Heart left ventricle (tissue), 16 donors: ENCODE measurements at regions not wholly inside any gene's neighbourhood (a gene's known extent, or its start where the extent isn't known, plus 50 kb on each side); places are given as distances from the start of the nearest gene placed in this dataset.

Experiments used
- ATAC-seq, 4 donors: fragments of 200-7000 bp; cut with Tn5 transposase; one replicate each; pipeline ENCODE4 v1.9.1; 2020 to 2022; ENCODE audit warnings: moderate library complexity in 4 of 4, mild to moderate bottlenecking in 3 of 4, moderate number of reproducible peaks in 1 of 4
- DNase-seq, 5 donors: peaks; one replicate each; pipeline ENCODE4 v3.0.0-alpha.2; 2020
- H3K27ac ChIP-seq, 12 donors: fragments of 200-600 bp; sonication (generic) in 4 of 12; one replicate each; pipeline versions ENCODE4 v1.5.0 to v1.8.0; 2016 to 2022; ENCODE audit warnings: mild to moderate bottlenecking in 2 of 12
- H3K27me3 ChIP-seq, 9 donors: fragments of 200-600 bp; sonication (generic) in 2 of 9; one replicate each; pipeline versions ENCODE4 v1.5.1 to v1.8.0; 2016 to 2022; ENCODE audit warnings: mild to moderate bottlenecking in 3 of 9
- H3K36me3 ChIP-seq, 9 donors: fragments of 200-600 bp; sonication (generic) in 2 of 9; one replicate each; pipeline versions ENCODE4 v1.5.0 to v1.8.0; 2018 to 2022; ENCODE audit warnings: mild to moderate bottlenecking in 2 of 9
- H3K4me1 ChIP-seq, 12 donors: fragments of 200-600 bp; sonication (generic) in 4 of 12; one replicate each; pipeline versions ENCODE4 v1.5.0 to v1.8.0; 2016 to 2022; ENCODE audit warnings: mild to moderate bottlenecking in 3 of 12
- H3K4me3 ChIP-seq, 12 donors: fragments of 200-600 bp; sonication (generic) in 4 of 12; one replicate each; pipeline versions ENCODE4 v1.5.0 to v1.8.0; 2017 to 2022; ENCODE audit warnings: mild to moderate bottlenecking in 9 of 12, moderate library complexity in 4 of 12
- H3K9me3 ChIP-seq, 12 donors: fragments of 200-600 bp; sonication (generic) in 4 of 12; one replicate each; pipeline versions ENCODE4 v1.5.0 to v1.8.0; 2016 to 2022; ENCODE audit warnings: mild to moderate bottlenecking in 1 of 12
- CTCF ChIP-seq, 12 donors: fragments of 200-600 bp; sonication (generic) in 4 of 12; IDR thresholded peaks; one replicate each; pipeline versions ENCODE4 v1.5.0 to v1.8.0; 2018 to 2022; ENCODE audit warnings: antibody characterized with exemption in 12 of 12, mild to moderate bottlenecking in 5 of 12
- POLR2A ChIP-seq, 2 donors: fragments of 450-650 bp; IDR thresholded peaks; one replicate each; pipeline ENCODE4 v1.6.1; 2017; ENCODE audit warnings: antibody characterized with exemption in 2 of 2, mild to moderate bottlenecking in 2 of 2, moderate library complexity in 2 of 2
- WGBS, 4 donors: extraction: QIAGEN DNeasy Blood & Tissue Kit in 2 of 4; methylation state at CpG; one replicate each; pipeline versions ENCODE4 v1.1.5 to v1.1.7; 2013 to 2018; 5-methylcytosine and 5-hydroxymethylcytosine counted together
- intact Hi-C, 10 donors: fragments of 100-400 bp; cut with DNase I; formaldehyde crosslinking; loops; one replicate each; pipeline versions ENCODE4 v1.11.1 to v1.14.2; 2022
- donor health status: ischemic (EF 13 %, LVEDD 7.1; RV severe dilation, severe dysfunction).
- donor health status: healthy with polysubstance abuse.
- donor health status: DM: no; HTN: yes; CAD: no.
- donor health status: DM: no; HTN: no; CAD: no.
- donor health status: ischemic (EF 25% LVEDD 6.9; RV normal size, moderate dysfunction).
- donor health status: ischemic (EF 25% LVEDD 5.7; RV mildly dilated, moderate dysfunction).
- donor health status: healthy.
- donor health status: DM: yes; HTN: yes; CAD: no.
- donor health status: ischemic (EF 35%, LVEDD 5.7; RV mildly dilated, moderate dysfunction).
- donor health status: nonischemic (EF 11% LVEDD 7.7; RV severe dilation, severe dysfunction).
- donor health status: DM: yes; HTN: yes; CAD: no.
- donor health status: PGD.
- donor health status: ischemic (EF 29% LVEDD 5.4; RV normal size, mild dysfunction).
- donor health status: nonischemic (EF 23%, LVEDD 6.1; RV moderate dilation, normal function).

- H3K27me3 ChIP-seq: peaks cover 0 to 6% (median 0%) of the 10 kb centered on the region in 9 donors
- no peak overlapping the region for H3K4me3 ChIP-seq
- no peaks in the 10 kb centered on the region for H3K9me3 ChIP-seq
- WGBS, 4 donors: 93 to 98% (median 94%) methylated on average over 4 of the region's 4 CpGs
- H3K4me1 ChIP-seq: peaks cover 0 to 11% (median 0%) of the 10 kb centered on the region in 12 donors
- no peak overlapping the region for H3K27ac ChIP-seq
- ATAC-seq (no peak), DNase-seq (no peak)
- TF ChIP-seq POLR2A (IDR thresholded peaks at IDR 0.05) (no peak), CTCF (IDR thresholded peaks at IDR 0.05) (no peak)
- intact Hi-C loops: no loop called here
- H3K36me3 ChIP-seq: no peaks in the 10 kb centered on the region
Measured at GRCh38 chr6:105954148-105954547, 132.0 kb upstream of the PRDM1 start.

GRCh38 chr6:105952772-105953690, 133.1 kb upstream of the PRDM1 start:
- intact Hi-C loops: no loop called here
- ATAC-seq (no peak), DNase-seq (no peak)
- H3K36me3 ChIP-seq: no peaks in the 10 kb centered on the region
- H3K4me3 ChIP-seq: no peak overlapping the region
- H3K27ac ChIP-seq: peak overlapping the region in 1 of 12 donors; percentile 68
- peaks cover 0 to 6% (median 0%) of the 10 kb centered on the region in 9 donors for H3K27me3 ChIP-seq
- 38 to 42% (median 41%) methylated on average over 7 of the region's 7 CpGs for WGBS, 4 donors
- peaks cover 0 to 11% (median 0%) of the 10 kb centered on the region in 12 donors for H3K4me1 ChIP-seq
- TF ChIP-seq POLR2A (IDR thresholded peaks at IDR 0.05): no peak
- no peak for TF ChIP-seq CTCF (IDR thresholded peaks at IDR 0.05)
- no peaks in the 10 kb centered on the region for H3K9me3 ChIP-seq

- Histone ChIP-seq H3K9me3 (no peaks in the 10 kb centered on the region), H3K4me3 (no peak overlapping the region), H3K27me3 (peaks cover 0 to 6% (median 0%) of the 10 kb centered on the region in 9 donors), H3K4me1 (peaks cover 0 to 11% (median 0%) of the 10 kb centered on the region in 12 donors), H3K27ac (no peak overlapping the region), H3K36me3 (no peaks in the 10 kb centered on the region)
- intact Hi-C loops: no loop called here
- 78 to 86% (median 81%) methylated on average over 3 of the region's 3 CpGs for WGBS, 4 donors
- no peak for DNase-seq
- TF ChIP-seq POLR2A (IDR thresholded peaks at IDR 0.05) (no peak), CTCF (IDR thresholded peaks at IDR 0.05) (no peak)
- no peak for ATAC-seq
Measured at GRCh38 chr6:105952326-105952725, 133.8 kb upstream of the PRDM1 start.

- Histone ChIP-seq H3K36me3 (no peaks in the 10 kb centered on the region), H3K4me3 (no peak overlapping the region), H3K4me1 (peaks cover 0 to 11% (median 0%) of the 10 kb centered on the region in 12 donors), H3K9me3 (no peaks in the 10 kb centered on the region), H3K27ac (no peak overlapping the region), H3K27me3 (peaks cover 0 to 8% (median 0%) of the 10 kb centered on the region in 9 donors)
- TF ChIP-seq POLR2A (IDR thresholded peaks at IDR 0.05) (no peak), CTCF (IDR thresholded peaks at IDR 0.05) (no peak)
- DNase-seq: no peak
- 77 to 98% (median 90%) methylated on average over 4 of the region's 4 CpGs for WGBS, 4 donors
- no peak for ATAC-seq
- intact Hi-C loops: no loop called here
Measured at GRCh38 chr6:105951322-105951721, 134.8 kb upstream of the PRDM1 start.
